H1 (cell line): ENCODE measurements at regions not wholly inside any gene's neighbourhood (a gene's known extent, or its start where the extent isn't known, plus 50 kb on each side); places are given as distances from the start of the nearest gene placed in this dataset.

Experiments used
- FOSL1 ChIP-seq: IDR thresholded peaks from 2 replicates; pipeline ENCODE4 v1.6.1; 2011; ENCODE audit warnings: mild to moderate bottlenecking, low read depth, low read length, moderate library complexity; ENCODE audit not compliant: insufficient read depth
- HDAC2 ChIP-seq, 2 experiments: fragments of 300-600 bp in 1 of 2; sonication (generic) in 1 of 2; IDR thresholded peaks; 2 replicates each; pipeline ENCODE4 v1.6.1; 2011 to 2012; ENCODE audit warnings: low read depth in 2 of 2, low read length in 2 of 2, mild to moderate bottlenecking in 2 of 2, moderate library complexity in 2 of 2, borderline replicate concordance in 1 of 2, inconsistent platforms in 1 of 2

GRCh38 chrX:39381422-39381821, 580.2 kb downstream of the MID1IP1 start (continued):
- TF ChIP-seq HDAC2 (IDR thresholded peaks at IDR 0.05; ENCODE audit: borderline replicate concordance in 1 of 2, low read depth in 2 of 2, low read length in 2 of 2): no peak
- no peak for TF ChIP-seq FOSL1
